T-helper 1 cell (primary cell): ENCODE measurements at regions not wholly inside any gene's neighbourhood (a gene's known extent, or its start where the extent isn't known, plus 50 kb on each side); places are given as distances from the start of the nearest gene placed in this dataset.

Source experiments
- DNase-seq, 5 donors: peaks; one replicate each; pipeline ENCODE4 v3.0.0-alpha.2; 2012 to 2020

GRCh38 chr3:177574222-177574856, 377.1 kb upstream of the TBL1XR1 start:
- no peak for DNase-seq

DNA sequence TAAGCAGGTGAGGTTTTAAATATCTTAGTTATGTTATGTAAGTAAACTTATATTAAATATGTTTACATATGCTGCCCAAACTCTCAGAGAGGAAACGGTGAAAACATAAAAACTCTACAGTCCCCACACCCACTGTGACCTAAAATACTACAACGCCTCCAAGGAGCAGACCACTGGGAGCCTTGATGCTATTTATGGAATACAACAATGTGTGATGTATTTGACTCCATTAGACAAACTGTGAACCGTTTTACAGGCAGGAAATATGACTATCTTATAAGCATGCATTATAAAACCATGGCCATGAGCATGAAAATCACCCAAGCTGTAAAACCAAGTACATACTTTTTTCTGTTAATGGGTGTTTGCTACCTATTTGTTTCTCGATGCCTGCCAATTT, 379.5 kb upstream of the TBL1XR1 start:
- no peak for DNase-seq

- DNase-seq, result no peak
Observed at GRCh38 chr3:177578488-177578887, 381.2 kb upstream of the TBL1XR1 start.

DNA sequence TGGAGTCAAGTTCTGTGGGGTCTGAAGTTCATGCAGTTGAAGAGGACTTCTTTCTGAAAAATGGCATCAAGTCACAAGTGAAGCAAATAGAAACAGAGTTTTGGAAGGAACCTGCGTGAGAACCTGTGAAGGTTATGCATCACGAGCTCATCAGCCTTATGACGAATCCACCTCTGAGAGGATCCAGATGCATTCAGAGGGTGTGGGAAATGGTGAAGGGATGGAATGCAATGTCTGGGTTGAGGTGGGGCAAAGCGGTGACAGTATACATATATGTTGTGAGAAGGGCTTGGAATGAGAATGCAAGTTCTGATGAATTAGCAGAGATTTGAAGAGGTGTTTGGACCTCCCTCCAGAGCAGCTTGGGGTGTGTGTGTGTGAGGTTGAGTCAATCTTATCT, 382.1 kb upstream of the TBL1XR1 start:
- no peak for DNase-seq

GRCh38 chr3:177580437-177580836, 383.2 kb upstream of the TBL1XR1 start:
- DNase-seq, result no peak

DNA sequence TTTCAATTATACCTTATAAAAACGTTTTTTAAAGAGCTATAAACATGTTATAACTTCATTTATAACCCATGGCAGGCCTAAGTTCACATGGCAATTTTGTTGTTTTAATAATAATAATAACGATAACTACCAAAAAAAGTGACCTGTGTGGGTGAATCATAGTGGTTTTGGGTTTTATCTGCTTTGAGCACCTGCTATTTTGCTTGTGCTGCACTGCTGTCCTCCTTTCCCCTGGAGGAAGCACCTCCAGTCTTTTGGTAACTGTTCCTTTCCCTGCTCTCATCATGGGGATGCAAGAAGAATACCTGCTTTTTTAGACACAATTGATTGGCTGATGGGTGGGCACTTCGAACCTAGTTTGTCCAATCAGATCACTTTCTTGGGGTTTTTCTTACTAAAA, 388.0 kb upstream of the TBL1XR1 start:
- no peak for DNase-seq

GRCh38 chr3:177589041-177589650, 391.9 kb upstream of the TBL1XR1 start:
- no peak for DNase-seq

DNA sequence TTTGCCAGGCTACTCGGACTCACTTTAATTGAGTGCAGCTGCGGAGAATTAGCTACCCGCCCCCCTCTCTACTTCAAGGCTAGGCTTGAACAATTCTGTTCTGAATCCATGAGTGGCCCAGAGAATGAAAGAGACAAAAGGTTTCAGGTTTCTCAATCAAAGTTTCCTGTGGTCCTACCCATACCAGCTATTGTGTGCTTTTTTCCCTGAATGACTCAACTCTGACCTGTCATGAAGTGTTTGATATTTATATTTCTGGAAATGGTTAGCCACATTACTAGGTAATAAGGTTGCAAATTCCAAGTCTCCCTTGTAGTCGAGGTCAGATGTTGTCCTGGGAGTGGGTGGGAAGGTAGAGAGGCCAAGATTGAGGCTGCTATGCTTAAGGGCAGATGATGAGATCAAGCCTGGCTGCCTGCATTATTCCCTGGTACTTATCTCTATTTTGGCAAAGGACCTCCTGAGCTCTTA, 392.7 kb upstream of the TBL1XR1 start:
- DNase-seq, result peak in 1 of 5 donors; percentile 64

DNA sequence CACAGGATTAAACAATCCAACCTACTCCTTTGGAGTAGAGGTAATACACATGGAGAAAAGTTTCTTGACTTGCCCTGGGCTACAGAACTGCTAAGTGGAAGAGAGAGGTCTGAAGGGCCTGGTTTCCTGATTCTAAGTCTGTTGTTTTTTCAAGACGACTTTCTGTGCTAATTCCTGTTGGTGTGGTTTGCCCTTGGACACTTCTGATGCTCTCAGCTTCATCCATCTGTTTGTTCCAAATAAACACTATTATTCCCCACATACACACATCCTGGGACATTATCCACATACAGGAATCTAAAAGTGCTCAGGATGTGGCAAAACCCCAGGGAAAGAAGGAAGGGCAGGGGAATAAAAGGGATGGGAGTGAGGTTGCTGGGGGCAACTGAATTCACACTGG, 393.5 kb upstream of the TBL1XR1 start:
- DNase-seq, result no peak

GRCh38 chr3:177591379-177591778, 394.1 kb upstream of the TBL1XR1 start:
- peak in 1 of 5 donors; percentile 27 for DNase-seq

DNA sequence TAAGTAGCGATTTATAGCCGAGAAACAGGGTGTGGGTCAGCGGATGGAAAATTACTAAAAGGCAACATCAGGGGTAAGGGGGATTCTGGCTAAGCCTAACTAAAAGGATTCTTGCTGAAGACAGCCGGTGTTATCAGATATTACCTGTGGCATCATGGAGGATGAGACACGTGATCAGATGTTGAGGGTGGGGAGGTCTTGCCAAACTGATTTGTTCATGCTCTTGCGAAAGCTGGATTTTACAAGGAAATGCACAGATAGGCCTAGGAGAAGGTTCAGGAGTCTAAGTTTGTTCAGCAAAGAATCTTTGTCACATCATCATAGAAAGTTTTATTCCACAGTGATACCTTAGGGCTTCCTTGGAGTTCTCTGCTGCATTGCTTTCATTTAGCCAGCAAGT, 396.8 kb upstream of the TBL1XR1 start:
- DNase-seq, result no peak

- DNase-seq, result no peak
Observed at GRCh38 chr3:177595530-177596188, 398.4 kb upstream of the TBL1XR1 start.

DNA sequence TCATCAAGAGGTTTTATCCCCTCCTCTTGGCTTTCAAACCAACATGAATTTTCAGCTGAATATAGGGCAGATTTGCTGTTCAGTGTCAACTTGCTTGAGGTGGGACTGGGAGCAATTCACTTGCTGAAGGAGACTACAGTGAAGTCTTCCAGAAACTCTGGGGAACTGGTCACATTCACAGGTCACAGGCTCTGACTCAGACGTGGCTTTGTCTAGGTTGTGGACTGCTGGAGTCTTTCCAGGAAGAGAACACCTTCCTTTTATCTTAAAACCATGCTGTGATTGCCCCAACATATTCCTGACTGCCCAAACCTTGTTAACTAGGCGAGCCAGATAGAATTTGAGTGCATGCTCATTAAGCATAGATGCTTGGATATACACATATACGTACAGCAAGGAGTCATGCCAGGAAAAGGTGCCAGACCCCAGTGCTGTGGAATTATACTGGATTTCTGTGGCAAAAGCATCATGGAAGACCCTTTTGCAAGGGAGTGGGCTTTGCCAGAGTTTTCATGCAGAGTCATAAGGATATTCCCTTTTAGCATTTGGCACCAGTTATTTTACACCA, 399.1 kb upstream of the TBL1XR1 start:
- no peak for DNase-seq

GRCh38 chr3:177596816-177597271, 399.6 kb upstream of the TBL1XR1 start:
- no peak for DNase-seq

DNA sequence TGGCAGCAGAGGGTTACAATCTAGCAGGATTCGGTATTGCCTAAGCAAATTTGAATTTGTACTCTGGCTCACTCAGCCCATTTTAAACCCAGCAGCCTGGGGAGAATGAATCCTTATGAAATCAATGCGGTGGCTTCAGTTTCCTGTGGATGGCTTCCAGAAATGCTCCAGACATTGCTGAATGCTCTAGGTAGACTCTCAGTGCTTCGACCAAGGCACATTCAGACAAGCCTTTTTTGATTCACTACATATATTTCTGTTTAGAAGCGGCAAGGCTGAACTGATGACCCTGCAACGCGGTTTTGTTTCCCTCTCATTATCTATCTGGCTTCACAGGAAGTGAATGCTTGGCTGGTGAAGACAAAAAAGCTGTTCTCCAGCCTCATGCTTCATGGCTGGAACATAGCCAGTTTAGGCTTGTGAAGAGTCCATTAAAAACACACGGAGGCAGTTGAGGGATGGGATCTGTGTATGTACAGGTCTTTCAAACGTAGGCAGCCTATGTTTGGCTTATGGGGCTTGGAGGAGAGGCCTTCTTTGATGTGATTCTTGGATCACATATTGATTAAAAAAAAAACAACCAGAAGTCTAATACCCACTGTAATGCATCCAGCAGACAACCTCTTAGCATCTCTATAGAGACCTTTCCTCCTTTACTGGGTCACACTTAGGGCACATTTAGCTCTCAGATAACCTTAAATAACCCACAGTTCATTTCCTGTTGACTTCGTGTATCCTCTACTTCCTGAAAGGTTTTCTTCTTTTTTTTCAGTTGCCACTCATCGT, 400.2 kb upstream of the TBL1XR1 start:
- DNase-seq, result peak in 3 of 5 donors; percentile 4 to 73 (median 6)

GRCh38 chr3:177598097-177598833, 401.0 kb upstream of the TBL1XR1 start:
- DNase-seq, result no peak

DNA sequence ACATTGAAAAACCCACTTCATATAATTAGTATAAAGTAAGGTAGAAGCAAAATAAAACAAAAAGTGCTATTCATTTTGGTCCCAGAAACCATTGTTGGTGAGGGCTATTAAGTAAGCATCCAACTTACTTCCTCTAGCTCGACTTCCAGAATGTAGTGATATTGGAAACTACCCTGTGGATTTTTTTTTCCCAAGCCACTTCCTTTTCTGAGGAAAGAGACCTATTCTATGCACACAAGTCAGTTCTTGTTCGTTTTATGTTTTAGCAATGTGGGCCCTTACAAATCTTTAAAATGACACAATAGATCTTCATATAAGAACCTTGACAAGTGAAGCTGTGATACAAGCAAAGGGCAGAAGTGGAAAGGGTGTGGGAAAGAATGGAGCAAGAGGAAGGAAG, 402.0 kb upstream of the TBL1XR1 start:
- DNase-seq, result no peak

DNA sequence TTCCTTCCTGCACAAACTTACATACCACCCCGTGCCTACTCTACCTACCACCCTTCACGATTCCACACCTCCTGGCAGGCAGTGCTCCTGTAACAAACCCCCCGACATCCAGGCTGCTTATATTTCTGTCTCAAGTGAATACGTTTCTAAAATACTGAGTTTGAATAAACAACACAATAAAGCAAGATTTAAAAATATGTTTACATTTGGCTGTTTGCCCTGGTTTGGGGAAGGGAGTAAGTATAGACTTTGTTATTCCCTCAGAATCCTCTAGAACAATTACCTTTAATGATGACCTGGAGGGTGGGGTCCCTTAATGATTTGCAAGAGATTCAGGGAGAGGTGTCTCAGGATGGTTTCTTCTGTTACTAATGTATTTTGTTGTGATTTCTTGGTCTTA, 402.6 kb upstream of the TBL1XR1 start:
- no peak for DNase-seq

DNA sequence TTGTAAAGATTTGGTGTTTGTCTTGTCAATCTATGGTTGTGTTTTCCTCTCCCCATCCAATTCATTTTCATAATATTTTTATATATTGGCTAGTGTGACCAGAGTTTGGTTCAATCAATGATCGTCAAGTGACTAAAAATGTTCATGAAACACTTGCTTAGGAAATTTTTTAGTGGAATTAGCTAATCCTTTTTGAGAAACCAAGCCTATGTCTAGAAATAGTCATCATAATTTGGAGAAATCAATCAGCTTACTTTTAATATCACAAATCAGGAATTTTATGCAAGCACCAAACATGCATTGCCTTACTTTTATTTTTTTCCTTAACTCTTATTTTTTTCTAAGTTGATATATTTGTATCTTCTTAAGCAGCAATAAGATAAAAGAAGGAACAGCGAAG, 403.1 kb upstream of the TBL1XR1 start:
- no peak for DNase-seq

- DNase-seq, result no peak
Observed at GRCh38 chr3:177601152-177601551, 403.9 kb upstream of the TBL1XR1 start.

DNA sequence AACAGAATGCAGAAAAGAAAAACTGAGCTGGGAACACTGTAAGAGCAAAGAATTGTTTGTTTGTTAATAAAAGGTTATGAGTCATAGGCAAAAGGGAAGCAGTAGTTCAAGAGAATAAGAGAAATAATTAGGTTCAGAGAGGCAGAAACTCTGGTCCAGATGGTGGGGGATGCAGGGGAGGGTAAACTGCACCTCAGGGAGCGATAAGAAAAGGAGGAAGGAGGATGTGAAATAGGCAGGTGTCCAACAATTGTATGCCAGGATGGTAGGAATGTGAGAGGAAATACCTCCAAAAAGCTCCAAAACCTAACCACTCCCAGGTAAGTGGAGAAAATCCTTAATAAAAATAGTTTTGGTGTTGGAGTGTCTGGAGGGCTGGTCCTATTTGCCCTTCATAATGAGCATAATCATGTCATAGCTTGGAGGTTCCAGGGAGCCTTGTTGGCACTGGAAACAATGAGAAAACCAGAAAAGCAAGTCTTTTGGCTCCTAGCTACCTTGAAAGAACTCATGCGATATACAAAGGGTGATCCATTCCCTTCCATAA, 405.4 kb upstream of the TBL1XR1 start:
- DNase-seq, result no peak

GRCh38 chr3:177603148-177603603, 405.9 kb upstream of the TBL1XR1 start:
- peak in 1 of 5 donors; percentile 14 for DNase-seq
